ENCODE measurements at regions not wholly inside any gene's neighbourhood (a gene's known extent, or its start where the extent isn't known, plus 50 kb on each side); places are given as distances from the start of the nearest gene placed in this dataset.

DNA sequence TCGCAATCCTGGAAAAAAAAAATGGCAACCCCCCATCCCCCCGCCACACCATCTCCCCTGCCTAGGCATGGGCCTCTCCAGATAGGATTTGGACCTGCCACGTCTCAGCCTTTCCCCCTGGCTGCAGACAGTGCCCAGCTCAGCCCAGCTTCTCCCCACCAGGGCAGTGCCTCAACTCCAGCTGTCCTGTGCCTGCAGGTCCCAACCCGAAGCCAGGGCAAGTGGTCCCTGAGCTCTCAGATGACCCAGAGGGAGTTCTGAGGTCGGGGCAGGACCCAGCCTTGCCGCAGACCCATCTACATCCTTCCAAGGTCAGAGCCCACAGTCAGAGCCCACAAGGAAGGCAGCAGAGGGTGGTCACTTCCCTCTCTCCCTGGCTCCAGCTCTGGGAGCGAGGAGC, 86.7 kb upstream of the POU3F1 start:
- TF ChIP-seq TRIM28 (IDR thresholded peaks at IDR 0.05) (no peak), PHTF2 (CRISPR knock-in tag; IDR thresholded peaks at IDR 0.05) (no peak), MYC (IDR thresholded peaks at IDR 0.05; ENCODE audit: low read depth, low read length) (no peak), MYC (CRISPR knock-in tag; IDR thresholded peaks at IDR 0.05; ENCODE audit: borderline replicate concordance, low read depth) (no peak), ZBTB8A (IDR thresholded peaks at IDR 0.05; ENCODE audit: partially characterized antibody) (no peak), ZNF274 (IDR thresholded peaks at IDR 0.05; ENCODE audit: borderline replicate concordance, low read depth, low read length) (no peak), ATF1 (CRISPR knock-in tag; IDR thresholded peaks at IDR 0.05) (no peak), ATF1 (tag; IDR thresholded peaks at IDR 0.05) (no peak), CTCF (IDR thresholded peaks at IDR 0.05 in 2 of 3, conservative IDR thresholded peaks at IDR 0.05 in 1 of 3; ENCODE audit: insufficient read depth in 2 of 3, low read depth in 1 of 3, low read length in 3 of 3) (no peak)

Measured in K562 (cell line).